ENCODE measurements at regions not wholly inside any gene's neighbourhood (a gene's known extent, or its start where the extent isn't known, plus 50 kb on each side); places are given as distances from the start of the nearest gene placed in this dataset.

GRCh38 chr21:28380241-28380640 is 612.4 kb downstream of the LTN1 start:
- H3K27me3 Mint-ChIP-seq (ENCODE audit: insufficient read depth, low read depth) = no peaks in the 10 kb centered on the region
- H3F3A ChIP-seq (ENCODE audit: low read depth) = no peaks in the 10 kb centered on the region
- no peak for DNase-seq (ENCODE audit: low spot score)
- no peak overlapping the region for H3K27ac Mint-ChIP-seq
- H3K9me3 ChIP-seq (ENCODE audit: low read depth) = no peaks in the 10 kb centered on the region
- no peak overlapping the region for H3K4me2 ChIP-seq
- H3K4me1 Mint-ChIP-seq = peaks cover 5% of the 10 kb centered on the region
- no peak overlapping the region for H2AFZ ChIP-seq (replicated peaks)
- H3K9me3 Mint-ChIP-seq = no peaks in the 10 kb centered on the region
- H3K9ac ChIP-seq = no peak overlapping the region
- TF ChIP-seq EZH2phosphoT487 (IDR thresholded peaks at IDR 0.05) = no peak
- TF ChIP-seq EZH2 (IDR thresholded peaks at IDR 0.05) = no peak
- no peak for TF ChIP-seq CTCF (IDR thresholded peaks at IDR 0.05)
- H3K27me3 ChIP-seq = no peaks in the 10 kb centered on the region
- no peak overlapping the region for H3K4me3 ChIP-seq
- no peak overlapping the region for H3K4me3 Mint-ChIP-seq
- H3K79me2 ChIP-seq (ENCODE audit: low read depth) = no peaks in the 10 kb centered on the region
- no peaks in the 10 kb centered on the region for H3K36me3 ChIP-seq
- H3K4me1 ChIP-seq = no peaks in the 10 kb centered on the region
- no peak overlapping the region for H3K27ac ChIP-seq
- no peaks in the 10 kb centered on the region for H3K36me3 Mint-ChIP-seq
- H4K20me1 ChIP-seq (ENCODE audit: low read depth) = no peaks in the 10 kb centered on the region

GRCh38 chr21:28378026-28378425 is 614.7 kb downstream of the LTN1 start:
- Mint-ChIP-seq H3K4me3 (no peak overlapping the region), H3K27me3 (ENCODE audit: insufficient read depth, low read depth) (no peaks in the 10 kb centered on the region), H3K4me1 (peaks cover 5% of the 10 kb centered on the region), H3K9me3 (no peaks in the 10 kb centered on the region), H3K27ac (no peak overlapping the region), H3K36me3 (no peaks in the 10 kb centered on the region)
- no peak overlapping the region for H3K27ac ChIP-seq
- no peaks in the 10 kb centered on the region for H3K4me1 ChIP-seq
- no peaks in the 10 kb centered on the region for H3K79me2 ChIP-seq (ENCODE audit: low read depth)
- H3K4me2 ChIP-seq = no peak overlapping the region
- TF ChIP-seq CTCF (IDR thresholded peaks at IDR 0.05) = no peak
- no peak for TF ChIP-seq EZH2 (IDR thresholded peaks at IDR 0.05)
- no peak for TF ChIP-seq EZH2phosphoT487 (IDR thresholded peaks at IDR 0.05)
- H3F3A ChIP-seq (ENCODE audit: low read depth) = no peaks in the 10 kb centered on the region
- no peaks in the 10 kb centered on the region for H4K20me1 ChIP-seq (ENCODE audit: low read depth)
- H3K27me3 ChIP-seq = no peaks in the 10 kb centered on the region
- H3K9ac ChIP-seq = no peak overlapping the region
- no peaks in the 10 kb centered on the region for H3K9me3 ChIP-seq (ENCODE audit: low read depth)
- no peak overlapping the region for H3K4me3 ChIP-seq
- no peak for DNase-seq (ENCODE audit: low spot score)
- H3K36me3 ChIP-seq = no peaks in the 10 kb centered on the region
- H2AFZ ChIP-seq (replicated peaks) = no peak overlapping the region

- no peak overlapping the region for H3K27ac Mint-ChIP-seq
- no peaks in the 10 kb centered on the region for H4K20me1 ChIP-seq (ENCODE audit: low read depth)
- no peaks in the 10 kb centered on the region for H3K27me3 Mint-ChIP-seq (ENCODE audit: insufficient read depth, low read depth)
- no peak overlapping the region for H3K4me3 Mint-ChIP-seq
- no peaks in the 10 kb centered on the region for H3K4me1 ChIP-seq
- no peak for DNase-seq (ENCODE audit: low spot score)
- H3K4me1 Mint-ChIP-seq = peaks cover 5% of the 10 kb centered on the region
- H3K4me2 ChIP-seq = no peak overlapping the region
- H3K9ac ChIP-seq = no peak overlapping the region
- TF ChIP-seq EZH2phosphoT487 (IDR thresholded peaks at IDR 0.05) (no peak), EZH2 (IDR thresholded peaks at IDR 0.05) (no peak), CTCF (IDR thresholded peaks at IDR 0.05) (no peak)
- H3K27ac ChIP-seq = no peak overlapping the region
- peak overlapping the region; percentile 6 for H2AFZ ChIP-seq (replicated peaks)
- peaks cover 5% of the 10 kb centered on the region for H3K9me3 Mint-ChIP-seq
- H3K79me2 ChIP-seq (ENCODE audit: low read depth) = no peaks in the 10 kb centered on the region
- H3K36me3 Mint-ChIP-seq = no peaks in the 10 kb centered on the region
- H3F3A ChIP-seq (ENCODE audit: low read depth) = no peaks in the 10 kb centered on the region
- H3K27me3 ChIP-seq = no peaks in the 10 kb centered on the region
- H3K9me3 ChIP-seq (ENCODE audit: low read depth) = no peaks in the 10 kb centered on the region
- H3K4me3 ChIP-seq = no peak overlapping the region
- H3K36me3 ChIP-seq = no peaks in the 10 kb centered on the region
Measured at GRCh38 chr21:28375708-28376385, 616.8 kb downstream of the LTN1 start.
